ENCODE measurements at regions not wholly inside any gene's neighbourhood (a gene's known extent, or its start where the extent isn't known, plus 50 kb on each side); places are given as distances from the start of the nearest gene placed in this dataset.

GRCh38 chr1:68801440-68801839, 304.6 kb upstream of the DEPDC1 start:
- no peak for TF ChIP-seq POLR2A (IDR thresholded peaks at IDR 0.05)
- TF ChIP-seq, protein P1, sequence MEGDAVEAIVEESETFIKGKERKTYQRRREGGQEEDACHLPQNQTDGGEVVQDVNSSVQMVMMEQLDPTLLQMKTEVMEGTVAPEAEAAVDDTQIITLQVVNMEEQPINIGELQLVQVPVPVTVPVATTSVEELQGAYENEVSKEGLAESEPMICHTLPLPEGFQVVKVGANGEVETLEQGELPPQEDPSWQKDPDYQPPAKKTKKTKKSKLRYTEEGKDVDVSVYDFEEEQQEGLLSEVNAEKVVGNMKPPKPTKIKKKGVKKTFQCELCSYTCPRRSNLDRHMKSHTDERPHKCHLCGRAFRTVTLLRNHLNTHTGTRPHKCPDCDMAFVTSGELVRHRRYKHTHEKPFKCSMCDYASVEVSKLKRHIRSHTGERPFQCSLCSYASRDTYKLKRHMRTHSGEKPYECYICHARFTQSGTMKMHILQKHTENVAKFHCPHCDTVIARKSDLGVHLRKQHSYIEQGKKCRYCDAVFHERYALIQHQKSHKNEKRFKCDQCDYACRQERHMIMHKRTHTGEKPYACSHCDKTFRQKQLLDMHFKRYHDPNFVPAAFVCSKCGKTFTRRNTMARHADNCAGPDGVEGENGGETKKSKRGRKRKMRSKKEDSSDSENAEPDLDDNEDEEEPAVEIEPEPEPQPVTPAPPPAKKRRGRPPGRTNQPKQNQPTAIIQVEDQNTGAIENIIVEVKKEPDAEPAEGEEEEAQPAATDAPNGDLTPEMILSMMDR (IDR thresholded peaks at IDR 0.05), result no peak
